H9 (cell line): ENCODE measurements at regions not wholly inside any gene's neighbourhood (a gene's known extent, or its start where the extent isn't known, plus 50 kb on each side); places are given as distances from the start of the nearest gene placed in this dataset.

ENCODE experiments used
- DNase-seq: peaks from one replicate; pipeline ENCODE4 v3.0.0-alpha.2; 2017
- H2AFZ ChIP-seq: one replicate; pipeline ENCODE4 v1.6.1; 2013; ENCODE audit warnings: mild to moderate bottlenecking, low read length, control low read depth, moderate library complexity
- H2AK5ac ChIP-seq: 2 replicates; pipeline ENCODE4 v1.6.1; 2013; ENCODE audit warnings: low read length, control low read depth, mixed read lengths; ENCODE audit not compliant: insufficient read length
- H2BK120ac ChIP-seq: one replicate; pipeline ENCODE4 v1.6.1; 2013; ENCODE audit warnings: low read depth, mild to moderate bottlenecking, low read length, control low read depth, inconsistent platforms; ENCODE audit not compliant: poor library complexity, severe bottlenecking
- H2BK12ac ChIP-seq: 2 replicates; pipeline ENCODE4 v1.6.1; 2013; ENCODE audit warnings: low read length, control low read depth, mixed read lengths, low read depth; ENCODE audit not compliant: insufficient read length
- H2BK15ac ChIP-seq: 2 replicates; pipeline ENCODE4 v1.6.1; 2013; ENCODE audit warnings: low read depth, low read length, control low read depth
- H2BK20ac ChIP-seq: one replicate; pipeline ENCODE4 v1.6.1; 2013; ENCODE audit warnings: low read depth, mild to moderate bottlenecking, low read length, control low read depth, inconsistent platforms; ENCODE audit not compliant: poor library complexity, severe bottlenecking
- H2BK5ac ChIP-seq: 2 replicates; pipeline ENCODE4 v1.6.1; 2013; ENCODE audit warnings: low read length, control low read depth, mixed read lengths; ENCODE audit not compliant: insufficient read length
- H3K14ac ChIP-seq: 2 replicates; pipeline ENCODE4 v1.6.1; 2013; ENCODE audit warnings: low read length, control low read depth; ENCODE audit not compliant: insufficient read depth
- H3K18ac ChIP-seq: 2 replicates; pipeline ENCODE4 v1.6.1; 2013; ENCODE audit warnings: low read depth, mild to moderate bottlenecking, mixed read lengths, low read length, control low read depth; ENCODE audit not compliant: insufficient read length
- H3K23ac ChIP-seq: 2 replicates; pipeline ENCODE4 v1.6.1; 2013; ENCODE audit warnings: low read length, control low read depth, mixed read lengths, low read depth; ENCODE audit not compliant: insufficient read length
- H3K23me2 ChIP-seq: 2 replicates; pipeline ENCODE4 v1.6.1; 2013; ENCODE audit warnings: low read depth, mild to moderate bottlenecking, mixed read lengths, low read length, control low read depth; ENCODE audit not compliant: insufficient read length, poor library complexity, severe bottlenecking
- H3K27ac ChIP-seq: 2 replicates; pipeline ENCODE4 v1.5.1; 2013; ENCODE audit warnings: low read length, control low read depth, mixed read lengths, low read depth; ENCODE audit not compliant: insufficient read length
- H3K27me3 ChIP-seq: 2 replicates; pipeline ENCODE4 v1.6.1; 2013; ENCODE audit warnings: low read length, control low read depth, inconsistent platforms; ENCODE audit not compliant: insufficient read depth
- H3K4ac ChIP-seq: 2 replicates; pipeline ENCODE4 v1.6.1; 2013; ENCODE audit warnings: low read depth, mild to moderate bottlenecking, control low read depth, inconsistent platforms, low read length, moderate library complexity
- H3K4me1 ChIP-seq: 2 replicates; pipeline ENCODE4 v1.6.1; 2013; ENCODE audit warnings: low read length, control low read depth, inconsistent platforms; ENCODE audit not compliant: insufficient read depth
- H3K4me2 ChIP-seq: 2 replicates; pipeline ENCODE4 v1.6.1; 2013; ENCODE audit warnings: low read length, control low read depth, mixed read lengths; ENCODE audit not compliant: insufficient read length, insufficient read depth
- H3K56ac ChIP-seq: 2 replicates; pipeline ENCODE4 v1.6.1; 2013; ENCODE audit warnings: low read depth, mild to moderate bottlenecking, mixed read lengths, low read length, control low read depth; ENCODE audit not compliant: insufficient read length
- H3K79me1 ChIP-seq: 2 replicates; pipeline ENCODE4 v1.6.1; 2013; ENCODE audit warnings: low read depth, mild to moderate bottlenecking, moderate library complexity, low read length, control low read depth, inconsistent platforms; ENCODE audit not compliant: insufficient read depth, poor library complexity, severe bottlenecking
- H3K79me2 ChIP-seq: 2 replicates; pipeline ENCODE4 v1.6.1; 2013; ENCODE audit warnings: low read length, control low read depth, inconsistent platforms; ENCODE audit not compliant: insufficient read depth
- H3K9ac ChIP-seq: 2 replicates; pipeline ENCODE4 v1.6.1; 2013; ENCODE audit warnings: low read length, control low read depth, mixed read lengths; ENCODE audit not compliant: insufficient read length; ENCODE audit errors: extremely low read depth
- H3K9me3 ChIP-seq: one replicate; pipeline ENCODE4 v1.6.1; 2013; ENCODE audit warnings: low read depth, low read length, inconsistent platforms; ENCODE audit not compliant: control insufficient read depth
- H3T11ph ChIP-seq: one replicate; pipeline ENCODE4 v1.6.1; 2013; ENCODE audit warnings: mild to moderate bottlenecking, low read length, control low read depth, inconsistent platforms
- H4K20me1 ChIP-seq: one replicate; pipeline ENCODE4 v1.6.1; 2013; ENCODE audit not compliant: control insufficient read depth, insufficient read length, insufficient read depth
- H4K5ac ChIP-seq: 2 replicates; pipeline ENCODE4 v1.6.1; 2013; ENCODE audit warnings: low read depth, mild to moderate bottlenecking, mixed read lengths, low read length, control low read depth; ENCODE audit not compliant: insufficient read length
- H4K8ac ChIP-seq: replicated peaks from 2 replicates; pipeline ENCODE4 v1.6.1; 2013; ENCODE audit warnings: low read length, control low read depth, mixed read lengths, low read depth; ENCODE audit not compliant: insufficient read length
- H4K91ac ChIP-seq: 2 replicates; pipeline ENCODE4 v1.6.1; 2013; ENCODE audit warnings: low read depth, mild to moderate bottlenecking, moderate library complexity, mixed read lengths, low read length, control low read depth; ENCODE audit not compliant: insufficient read length
- H3K27ac Mint-ChIP-seq, 3 experiments: 2 replicates in 2 of 3; 3 replicates in 1 of 3; pipeline ENCODE4 v1.8.0; 2020 to 2021; ENCODE audit warnings: mixed read lengths in 3 of 3, mild to moderate bottlenecking in 1 of 3, moderate library complexity in 1 of 3
- H3K27me3 Mint-ChIP-seq: 2 replicates; pipeline ENCODE4 v1.8.0; 2021; ENCODE audit warnings: low read depth, mild to moderate bottlenecking, moderate library complexity, mixed read lengths
- H3K36me3 Mint-ChIP-seq, 3 experiments: 2 replicates in 2 of 3; 3 replicates in 1 of 3; pipeline ENCODE4 v1.8.0; 2020 to 2021; ENCODE audit warnings: low read depth in 3 of 3, mixed read lengths in 3 of 3; ENCODE audit not compliant: insufficient read depth in 1 of 3
- H3K4me1 Mint-ChIP-seq, 2 experiments: 2 replicates each; pipeline ENCODE4 v1.8.0; 2020; ENCODE audit warnings: mixed read lengths in 2 of 2
- H3K4me3 Mint-ChIP-seq, 2 experiments: 2 replicates in 1 of 2; 3 replicates in 1 of 2; pipeline ENCODE4 v1.8.0; 2020 to 2021; ENCODE audit warnings: mild to moderate bottlenecking in 2 of 2, mixed read lengths in 2 of 2, moderate library complexity in 1 of 2
- H3K9me3 Mint-ChIP-seq, 2 experiments: 2 replicates in 1 of 2; 3 replicates in 1 of 2; pipeline ENCODE4 v1.8.0; 2020; ENCODE audit warnings: mild to moderate bottlenecking in 2 of 2, mixed read lengths in 2 of 2, moderate library complexity in 1 of 2
- CTCF ChIP-seq: fragments of 200-600 bp; sonication (generic); conservative IDR thresholded peaks from 3 replicates; pipeline ENCODE4 v1.8.0; 2021; ENCODE audit warnings: antibody characterized with exemption, mild to moderate bottlenecking
- WGBS: extraction: QIAGEN DNeasy Blood & Tissue Kit; methylation state at CpG from one replicate; pipeline ENCODE4 v1.1.7; 2013; ENCODE audit warnings: missing lambda C conversion rate, low lambda C conversion rate, mixed read lengths; ENCODE audit not compliant: insufficient read length; ENCODE audit errors: extremely low coverage; 5-methylcytosine and 5-hydroxymethylcytosine counted together

- Histone ChIP-seq H2BK5ac (no peak overlapping the region), H4K91ac (no peak overlapping the region), H4K5ac (no peak overlapping the region), H2BK12ac (no peak overlapping the region), H3T11ph (no peak overlapping the region), H2AK5ac (no peak overlapping the region), H3K56ac (no peak overlapping the region), H3K4me1 (no peaks in the 10 kb centered on the region), H3K4ac (no peak overlapping the region), H3K27me3 (no peaks in the 10 kb centered on the region), H2BK20ac (no peak overlapping the region), H2AFZ (no peak overlapping the region), H3K9me3 (no peaks in the 10 kb centered on the region), H3K18ac (no peak overlapping the region), H3K23ac (no peak overlapping the region), H3K14ac (no peak overlapping the region), H3K4me2 (no peak overlapping the region), H2BK120ac (no peak overlapping the region), H4K20me1 (no peaks in the 10 kb centered on the region), H4K8ac (no peak overlapping the region), H3K27ac (no peak overlapping the region), H2BK15ac (no peak overlapping the region), H3K9ac (no peak overlapping the region), H3K79me1 (no peaks in the 10 kb centered on the region), H3K79me2 (no peaks in the 10 kb centered on the region), H3K23me2 (no peaks in the 10 kb centered on the region)
- no peak for TF ChIP-seq CTCF
- Mint-ChIP-seq H3K36me3 (no peaks in the 10 kb centered on the region), H3K27ac (no peak overlapping the region), H3K27me3 (no peaks in the 10 kb centered on the region), H3K4me3 (no peak overlapping the region), H3K4me1 (no peaks in the 10 kb centered on the region), H3K9me3 (no peaks in the 10 kb centered on the region)
- whole genome bisulfite sequencing: no CpG with 5 or more reads among the region's 2 CpGs
- no peak for DNase-seq
Measured at GRCh38 chr12:62168411-62168810, 91.8 kb upstream of the USP15 start.
